ENCODE measurements at regions not wholly inside any gene's neighbourhood (a gene's known extent, or its start where the extent isn't known, plus 50 kb on each side); places are given as distances from the start of the nearest gene placed in this dataset.

- TF ChIP-seq CSDC2 (CRISPR knock-in tag; IDR thresholded peaks at IDR 0.05) (no peak), PATZ1 (CRISPR knock-in tag; IDR thresholded peaks at IDR 0.05; ENCODE audit: borderline replicate concordance) (no peak), ZNF70 (CRISPR knock-in tag; IDR thresholded peaks at IDR 0.05) (no peak), SNAI2 (CRISPR knock-in tag; IDR thresholded peaks at IDR 0.05) (no peak), ESRRG (CRISPR knock-in tag; IDR thresholded peaks at IDR 0.05) (no peak), ISL1 (CRISPR knock-in tag; IDR thresholded peaks at IDR 0.05) (no peak), CREB5 (CRISPR knock-in tag; IDR thresholded peaks at IDR 0.05; ENCODE audit: low read depth) (no peak), ARNTL (CRISPR knock-in tag; IDR thresholded peaks at IDR 0.05; ENCODE audit: borderline replicate concordance, low read depth) (no peak), BACH2 (CRISPR knock-in tag; IDR thresholded peaks at IDR 0.05; ENCODE audit: borderline replicate concordance) (no peak), RARB (CRISPR knock-in tag; IDR thresholded peaks at IDR 0.05) (no peak), CSRNP3 (CRISPR knock-in tag; IDR thresholded peaks at IDR 0.05) (no peak), TOX (CRISPR knock-in tag; IDR thresholded peaks at IDR 0.05; ENCODE audit: borderline replicate concordance) (no peak), TSHZ2 (CRISPR knock-in tag; IDR thresholded peaks at IDR 0.05) (no peak)
Observed at GRCh38 chr2:157061799-157062198, 195.7 kb upstream of the GALNT5 start.
